Activated CD4-positive, alpha-beta T cell treated with anti-CD3 and anti-CD28 coated beads, Interleukin-2, amount 10 ng/mL, durations not matched to agents 24 days and 14 days (primary cell): ENCODE measurements at regions not wholly inside any gene's neighbourhood (a gene's known extent, or its start where the extent isn't known, plus 50 kb on each side); places are given as distances from the start of the nearest gene placed in this dataset.

ENCODE experiments used
- DNase-seq: peaks from one replicate; pipeline ENCODE4 v3.0.0; 2022
- H3K27ac Mint-ChIP-seq: one replicate; pipeline ENCODE4 v1.8.0; 2022; ENCODE audit warnings: mild to moderate bottlenecking, mixed read lengths
- H3K27me3 Mint-ChIP-seq: one replicate; pipeline ENCODE4 v1.8.0; 2022; ENCODE audit warnings: mixed read lengths
- H3K36me3 Mint-ChIP-seq: one replicate; pipeline ENCODE4 v1.8.0; 2022; ENCODE audit warnings: low read depth, mild to moderate bottlenecking, mixed read lengths
- H3K4me1 Mint-ChIP-seq: one replicate; pipeline ENCODE4 v1.8.0; 2021; ENCODE audit warnings: mixed read lengths
- H3K4me3 Mint-ChIP-seq: one replicate; pipeline ENCODE4 v1.8.0; 2022; ENCODE audit warnings: mild to moderate bottlenecking, moderate library complexity, mixed read lengths
- H3K9me3 Mint-ChIP-seq: one replicate; pipeline ENCODE4 v1.8.0; 2021; ENCODE audit warnings: mixed read lengths
- intact Hi-C: fragments of 100-400 bp; cut with micrococcal nuclease; formaldehyde crosslinking; loops from one replicate; pipeline ENCODE4 v1.15.1; 2023

- intact Hi-C loops: no loop called here
- no peak overlapping the region for H3K27ac Mint-ChIP-seq
Observed at GRCh38 chr2:217092710-217093379, 233.0 kb upstream of the TNP1 start.

GRCh38 chr2:217091531-217091930, 231.7 kb upstream of the TNP1 start:
- no peak for DNase-seq
- Mint-ChIP-seq H3K27me3 (peaks cover 3% of the 10 kb centered on the region), H3K9me3 (peaks cover 4% of the 10 kb centered on the region), H3K4me3 (no peak overlapping the region), H3K36me3 (no peaks in the 10 kb centered on the region), H3K27ac (no peak overlapping the region), H3K4me1 (peaks cover 43% of the 10 kb centered on the region)
- intact Hi-C loops: loop anchor here (2.0 kb wide), 2 partner anchors 13 to 399 kb away; no protein-coding TSS in a partner anchor

More at GRCh38 chr2:217092710-217093379, 233.0 kb upstream of the TNP1 start:
- peaks cover 4% of the 10 kb centered on the region for H3K9me3 Mint-ChIP-seq
- H3K4me3 Mint-ChIP-seq: no peak overlapping the region
- peaks cover 38% of the 10 kb centered on the region for H3K4me1 Mint-ChIP-seq
- no peak for DNase-seq
- H3K27me3 Mint-ChIP-seq: peaks cover 3% of the 10 kb centered on the region
- no peaks in the 10 kb centered on the region for H3K36me3 Mint-ChIP-seq

- no peak for DNase-seq
- Mint-ChIP-seq H3K4me3 (no peak overlapping the region), H3K4me1 (peaks cover 47% of the 10 kb centered on the region), H3K27me3 (no peaks in the 10 kb centered on the region), H3K9me3 (peaks cover 4% of the 10 kb centered on the region), H3K36me3 (no peaks in the 10 kb centered on the region), H3K27ac (peak overlapping the region; percentile 56)
- intact Hi-C loops: loop anchor here (1.0 to 2.0 kb wide), 4 partner anchors 14 to 398 kb away; no protein-coding TSS in a partner anchor
Observed at GRCh38 chr2:217090884-217091283, 231.0 kb upstream of the TNP1 start.

- peak overlapping the region; percentile 74 for H3K27ac Mint-ChIP-seq
- no peaks in the 10 kb centered on the region for H3K36me3 Mint-ChIP-seq
- DNase-seq: peak; percentile 67
- intact Hi-C loops: loop anchor here (1.0 to 2.0 kb wide), 4 partner anchors 15 to 397 kb away; no protein-coding TSS in a partner anchor
- H3K9me3 Mint-ChIP-seq: peaks cover 4% of the 10 kb centered on the region
- H3K4me3 Mint-ChIP-seq: peak overlapping the region; percentile 54
- H3K27me3 Mint-ChIP-seq: no peaks in the 10 kb centered on the region
- H3K4me1 Mint-ChIP-seq: peaks cover 43% of the 10 kb centered on the region
Observed at GRCh38 chr2:217090024-217090473, 230.2 kb upstream of the TNP1 start.

- intact Hi-C loops: loop anchor here (1.0 to 5.0 kb wide), 2 partner anchors 76 to 137 kb away; no protein-coding TSS in a partner anchor
- no peak overlapping the region for H3K4me3 Mint-ChIP-seq
- no peak for DNase-seq
- peaks cover 35% of the 10 kb centered on the region for H3K4me1 Mint-ChIP-seq
- no peaks in the 10 kb centered on the region for H3K36me3 Mint-ChIP-seq
- H3K27ac Mint-ChIP-seq: no peak overlapping the region
- H3K9me3 Mint-ChIP-seq: peaks cover 1% of the 10 kb centered on the region
- no peaks in the 10 kb centered on the region for H3K27me3 Mint-ChIP-seq
Observed at GRCh38 chr2:217086718-217087117, 226.9 kb upstream of the TNP1 start.

- Mint-ChIP-seq H3K4me1 (peaks cover 28% of the 10 kb centered on the region), H3K27me3 (peaks cover 4% of the 10 kb centered on the region), H3K27ac (peak overlapping the region; percentile 54), H3K36me3 (no peaks in the 10 kb centered on the region), H3K4me3 (no peak overlapping the region), H3K9me3 (no peaks in the 10 kb centered on the region)
- DNase-seq: no peak
- intact Hi-C loops: loop anchor here (1.0 to 5.0 kb wide), 2 partner anchors 76 to 137 kb away; no protein-coding TSS in a partner anchor
Observed at GRCh38 chr2:217086038-217086522, 226.2 kb upstream of the TNP1 start.

- H3K36me3 Mint-ChIP-seq: no peaks in the 10 kb centered on the region
- peak overlapping the region; percentile 34 for H3K27ac Mint-ChIP-seq
- H3K4me1 Mint-ChIP-seq: peaks cover 25% of the 10 kb centered on the region
- DNase-seq: no peak
- peaks cover 6% of the 10 kb centered on the region for H3K27me3 Mint-ChIP-seq
- H3K9me3 Mint-ChIP-seq: no peaks in the 10 kb centered on the region
- intact Hi-C loops: loop anchor here (5.0 kb wide), 1 partner anchor 77 kb away; no protein-coding TSS in a partner anchor
- H3K4me3 Mint-ChIP-seq: no peak overlapping the region
Observed at GRCh38 chr2:217085543-217085942, 225.7 kb upstream of the TNP1 start.

- H3K27me3 Mint-ChIP-seq: peaks cover 6% of the 10 kb centered on the region
Observed at GRCh38 chr2:217081799-217082198, 221.9 kb upstream of the TNP1 start.

GRCh38 chr2:217079165-217079564, 219.3 kb upstream of the TNP1 start:
- no peak for DNase-seq

More at GRCh38 chr2:217081799-217082198, 221.9 kb upstream of the TNP1 start:
- Mint-ChIP-seq H3K4me3 (no peak overlapping the region), H3K27ac (no peak overlapping the region), H3K36me3 (no peaks in the 10 kb centered on the region), H3K9me3 (no peaks in the 10 kb centered on the region), H3K4me1 (peaks cover 17% of the 10 kb centered on the region)
- intact Hi-C loops: no loop called here
- no peak for DNase-seq

GRCh38 chr2:217077831-217078407, 218.1 kb upstream of the TNP1 start:
- peaks cover 6% of the 10 kb centered on the region for H3K27me3 Mint-ChIP-seq
- H3K27ac Mint-ChIP-seq: no peak overlapping the region
- no peaks in the 10 kb centered on the region for H3K9me3 Mint-ChIP-seq
- DNase-seq: no peak
- H3K4me1 Mint-ChIP-seq: peaks cover 11% of the 10 kb centered on the region
- no peaks in the 10 kb centered on the region for H3K36me3 Mint-ChIP-seq
- intact Hi-C loops: no loop called here
- no peak overlapping the region for H3K4me3 Mint-ChIP-seq

More at GRCh38 chr2:217079165-217079564, 219.3 kb upstream of the TNP1 start:
- Mint-ChIP-seq H3K36me3 (no peaks in the 10 kb centered on the region), H3K9me3 (no peaks in the 10 kb centered on the region), H3K4me3 (no peak overlapping the region), H3K4me1 (peaks cover 11% of the 10 kb centered on the region), H3K27ac (no peak overlapping the region), H3K27me3 (peaks cover 6% of the 10 kb centered on the region)
- intact Hi-C loops: no loop called here

- Mint-ChIP-seq H3K4me1 (peaks cover 11% of the 10 kb centered on the region), H3K27me3 (peaks cover 6% of the 10 kb centered on the region), H3K27ac (no peak overlapping the region), H3K36me3 (no peaks in the 10 kb centered on the region), H3K9me3 (no peaks in the 10 kb centered on the region), H3K4me3 (no peak overlapping the region)
- intact Hi-C loops: no loop called here
- DNase-seq: no peak
Observed at GRCh38 chr2:217076657-217077232, 216.9 kb upstream of the TNP1 start.

- no peak overlapping the region for H3K27ac Mint-ChIP-seq
- H3K9me3 Mint-ChIP-seq: no peaks in the 10 kb centered on the region
- H3K27me3 Mint-ChIP-seq: peaks cover 1% of the 10 kb centered on the region
- DNase-seq: no peak
- intact Hi-C loops: no loop called here
- H3K36me3 Mint-ChIP-seq: no peaks in the 10 kb centered on the region
- no peak overlapping the region for H3K4me3 Mint-ChIP-seq
- H3K4me1 Mint-ChIP-seq: peaks cover 11% of the 10 kb centered on the region
Observed at GRCh38 chr2:217076058-217076435, 216.2 kb upstream of the TNP1 start.

GRCh38 chr2:217075268-217076057, 215.6 kb upstream of the TNP1 start:
- intact Hi-C loops: no loop called here
- no peak for DNase-seq
- Mint-ChIP-seq H3K27ac (no peak overlapping the region), H3K4me3 (no peak overlapping the region), H3K9me3 (no peaks in the 10 kb centered on the region), H3K36me3 (no peaks in the 10 kb centered on the region), H3K27me3 (no peaks in the 10 kb centered on the region), H3K4me1 (peaks cover 11% of the 10 kb centered on the region)
